ENCODE measurements at regions not wholly inside any gene's neighbourhood (a gene's known extent, or its start where the extent isn't known, plus 50 kb on each side); places are given as distances from the start of the nearest gene placed in this dataset.

DNA sequence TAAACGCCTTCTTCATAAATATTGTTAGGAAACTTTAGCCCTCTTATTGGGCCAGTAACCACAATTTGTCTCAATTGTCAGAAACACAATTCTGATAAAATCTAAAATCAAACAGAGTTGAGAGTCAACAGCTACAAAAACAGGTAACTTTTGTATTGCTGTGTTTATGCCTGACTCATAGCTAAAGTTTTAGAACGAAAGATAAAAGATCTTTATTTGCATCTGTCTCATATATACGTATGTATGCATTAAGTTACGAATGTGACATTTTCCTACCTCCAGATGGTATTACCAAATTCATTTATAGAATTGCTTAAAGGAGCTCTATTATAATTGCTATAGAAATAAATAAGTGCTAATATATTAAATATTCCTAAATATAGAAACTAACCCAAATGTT, 887.9 kb upstream of the NDST4 start:
- TF ChIP-seq, protein P1, sequence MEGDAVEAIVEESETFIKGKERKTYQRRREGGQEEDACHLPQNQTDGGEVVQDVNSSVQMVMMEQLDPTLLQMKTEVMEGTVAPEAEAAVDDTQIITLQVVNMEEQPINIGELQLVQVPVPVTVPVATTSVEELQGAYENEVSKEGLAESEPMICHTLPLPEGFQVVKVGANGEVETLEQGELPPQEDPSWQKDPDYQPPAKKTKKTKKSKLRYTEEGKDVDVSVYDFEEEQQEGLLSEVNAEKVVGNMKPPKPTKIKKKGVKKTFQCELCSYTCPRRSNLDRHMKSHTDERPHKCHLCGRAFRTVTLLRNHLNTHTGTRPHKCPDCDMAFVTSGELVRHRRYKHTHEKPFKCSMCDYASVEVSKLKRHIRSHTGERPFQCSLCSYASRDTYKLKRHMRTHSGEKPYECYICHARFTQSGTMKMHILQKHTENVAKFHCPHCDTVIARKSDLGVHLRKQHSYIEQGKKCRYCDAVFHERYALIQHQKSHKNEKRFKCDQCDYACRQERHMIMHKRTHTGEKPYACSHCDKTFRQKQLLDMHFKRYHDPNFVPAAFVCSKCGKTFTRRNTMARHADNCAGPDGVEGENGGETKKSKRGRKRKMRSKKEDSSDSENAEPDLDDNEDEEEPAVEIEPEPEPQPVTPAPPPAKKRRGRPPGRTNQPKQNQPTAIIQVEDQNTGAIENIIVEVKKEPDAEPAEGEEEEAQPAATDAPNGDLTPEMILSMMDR (IDR thresholded peaks at IDR 0.05): no peak
- no peak for TF ChIP-seq POLR2AphosphoS5 (IDR thresholded peaks at IDR 0.05)

Measured in sigmoid colon (tissue), 4 donors.